ENCODE measurements at regions not wholly inside any gene's neighbourhood (a gene's known extent, or its start where the extent isn't known, plus 50 kb on each side); places are given as distances from the start of the nearest gene placed in this dataset.

GRCh38 chr13:63909726-63910375 lies 2494.2 kb upstream of the PCDH20 start:
- no peaks in the 10 kb centered on the region for H3K4me1 ChIP-seq (ENCODE audit: low read length)
- H3K9me3 ChIP-seq (replicated peaks; ENCODE audit: insufficient read depth, low read length): no peaks in the 10 kb centered on the region
- no peaks in the 10 kb centered on the region for H4K20me1 ChIP-seq (ENCODE audit: insufficient read depth, low read length)
- no peak overlapping the region for H3K9ac ChIP-seq (ENCODE audit: low read length)
- no peaks in the 10 kb centered on the region for H3K36me3 ChIP-seq (replicated peaks; ENCODE audit: insufficient read depth, low read length)
- H2AFZ ChIP-seq (ENCODE audit: low read length): no peak overlapping the region
- no peak for TF ChIP-seq CTCF (IDR thresholded peaks at IDR 0.05; ENCODE audit: low read length)
- no peak for TF ChIP-seq EZH2 (optimal IDR thresholded peaks at IDR 0.05; ENCODE audit: low read depth, low read length)
- no peak for TF ChIP-seq EZH2phosphoT487 (IDR thresholded peaks at IDR 0.05; ENCODE audit: low read length)
- no peak for DNase-seq
- H3F3A ChIP-seq (ENCODE audit: insufficient read depth, low read length): no peaks in the 10 kb centered on the region
- no peak overlapping the region for H3K4me2 ChIP-seq (ENCODE audit: low read depth, low read length)
- H3K27me3 ChIP-seq (replicated peaks; ENCODE audit: insufficient read depth, low read length): no peaks in the 10 kb centered on the region
- H3K4me3 ChIP-seq (ENCODE audit: low read length): no peak overlapping the region
- no peaks in the 10 kb centered on the region for H3K9me2 ChIP-seq (replicated peaks; ENCODE audit: insufficient read depth, low read length)
- no peak overlapping the region for H3K27ac ChIP-seq (ENCODE audit: low read length)
- no peaks in the 10 kb centered on the region for H3K79me2 ChIP-seq (ENCODE audit: low read length)

GRCh38 chr13:63902141-63902540 lies 2486.5 kb upstream of the PCDH20 start:
- Histone ChIP-seq H4K20me1 (ENCODE audit: insufficient read depth, low read length) (no peaks in the 10 kb centered on the region), H3K27ac (ENCODE audit: low read length) (no peak overlapping the region), H3K4me1 (ENCODE audit: low read length) (no peaks in the 10 kb centered on the region), H3K27me3 (replicated peaks; ENCODE audit: insufficient read depth, low read length) (no peaks in the 10 kb centered on the region), H3K9me2 (replicated peaks; ENCODE audit: insufficient read depth, low read length) (no peaks in the 10 kb centered on the region), H2AFZ (ENCODE audit: low read length) (no peak overlapping the region), H3K4me2 (ENCODE audit: low read depth, low read length) (no peak overlapping the region), H3K9ac (ENCODE audit: low read length) (no peak overlapping the region), H3K36me3 (replicated peaks; ENCODE audit: insufficient read depth, low read length) (no peaks in the 10 kb centered on the region), H3K79me2 (ENCODE audit: low read length) (no peaks in the 10 kb centered on the region), H3K9me3 (replicated peaks; ENCODE audit: insufficient read depth, low read length) (no peaks in the 10 kb centered on the region), H3K4me3 (ENCODE audit: low read length) (no peak overlapping the region), H3F3A (ENCODE audit: insufficient read depth, low read length) (no peaks in the 10 kb centered on the region)
- no peak for TF ChIP-seq CTCF (IDR thresholded peaks at IDR 0.05; ENCODE audit: low read length)
- no peak for DNase-seq

GRCh38 chr13:63901630-63902029 lies 2486.0 kb upstream of the PCDH20 start:
- no peaks in the 10 kb centered on the region for H3F3A ChIP-seq (ENCODE audit: insufficient read depth, low read length)
- no peak overlapping the region for H3K4me3 ChIP-seq (ENCODE audit: low read length)
- H3K9ac ChIP-seq (ENCODE audit: low read length): no peak overlapping the region
- no peak overlapping the region for H3K4me2 ChIP-seq (ENCODE audit: low read depth, low read length)
- DNase-seq: no peak
- no peaks in the 10 kb centered on the region for H3K79me2 ChIP-seq (ENCODE audit: low read length)
- H4K20me1 ChIP-seq (ENCODE audit: insufficient read depth, low read length): no peaks in the 10 kb centered on the region
- no peaks in the 10 kb centered on the region for H3K9me3 ChIP-seq (replicated peaks; ENCODE audit: insufficient read depth, low read length)
- H2AFZ ChIP-seq (ENCODE audit: low read length): no peak overlapping the region
- no peaks in the 10 kb centered on the region for H3K27me3 ChIP-seq (replicated peaks; ENCODE audit: insufficient read depth, low read length)
- no peaks in the 10 kb centered on the region for H3K36me3 ChIP-seq (replicated peaks; ENCODE audit: insufficient read depth, low read length)
- H3K4me1 ChIP-seq (ENCODE audit: low read length): no peaks in the 10 kb centered on the region
- H3K9me2 ChIP-seq (replicated peaks; ENCODE audit: insufficient read depth, low read length): no peaks in the 10 kb centered on the region
- no peak overlapping the region for H3K27ac ChIP-seq (ENCODE audit: low read length)
- TF ChIP-seq EZH2 (optimal IDR thresholded peaks at IDR 0.05; ENCODE audit: low read depth, low read length) (no peak), EZH2phosphoT487 (IDR thresholded peaks at IDR 0.05; ENCODE audit: low read length) (no peak), CTCF (IDR thresholded peaks at IDR 0.05; ENCODE audit: low read length) (no peak)

Data from MM.1S (cell line).